Peyer's patch (tissue), 4 donors: ENCODE measurements at regions not wholly inside any gene's neighbourhood (a gene's known extent, or its start where the extent isn't known, plus 50 kb on each side); places are given as distances from the start of the nearest gene placed in this dataset.

Experiments used
- POLR2A ChIP-seq, 2 donors: fragments of 450-650 bp; IDR thresholded peaks; one replicate each; pipeline ENCODE4 v1.5.1; 2017; ENCODE audit warnings: antibody characterized with exemption in 2 of 2, mild to moderate bottlenecking in 2 of 2, moderate library complexity in 2 of 2
- TF ChIP-seq, protein P1 (sequence below), 6 experiments: fragments of 450-650 bp in 4 of 6; fragments of 200-600 bp in 2 of 6; sonication (generic) in 1 of 6; IDR thresholded peaks; one replicate each; pipeline ENCODE4 v1.5.1; 2017 to 2019; ENCODE audit warnings: antibody characterized with exemption in 6 of 6, mild to moderate bottlenecking in 3 of 6, moderate library complexity in 1 of 6

- TF ChIP-seq, protein P1, sequence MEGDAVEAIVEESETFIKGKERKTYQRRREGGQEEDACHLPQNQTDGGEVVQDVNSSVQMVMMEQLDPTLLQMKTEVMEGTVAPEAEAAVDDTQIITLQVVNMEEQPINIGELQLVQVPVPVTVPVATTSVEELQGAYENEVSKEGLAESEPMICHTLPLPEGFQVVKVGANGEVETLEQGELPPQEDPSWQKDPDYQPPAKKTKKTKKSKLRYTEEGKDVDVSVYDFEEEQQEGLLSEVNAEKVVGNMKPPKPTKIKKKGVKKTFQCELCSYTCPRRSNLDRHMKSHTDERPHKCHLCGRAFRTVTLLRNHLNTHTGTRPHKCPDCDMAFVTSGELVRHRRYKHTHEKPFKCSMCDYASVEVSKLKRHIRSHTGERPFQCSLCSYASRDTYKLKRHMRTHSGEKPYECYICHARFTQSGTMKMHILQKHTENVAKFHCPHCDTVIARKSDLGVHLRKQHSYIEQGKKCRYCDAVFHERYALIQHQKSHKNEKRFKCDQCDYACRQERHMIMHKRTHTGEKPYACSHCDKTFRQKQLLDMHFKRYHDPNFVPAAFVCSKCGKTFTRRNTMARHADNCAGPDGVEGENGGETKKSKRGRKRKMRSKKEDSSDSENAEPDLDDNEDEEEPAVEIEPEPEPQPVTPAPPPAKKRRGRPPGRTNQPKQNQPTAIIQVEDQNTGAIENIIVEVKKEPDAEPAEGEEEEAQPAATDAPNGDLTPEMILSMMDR (IDR thresholded peaks at IDR 0.05), result no peak
- TF ChIP-seq POLR2A (IDR thresholded peaks at IDR 0.05), result no peak
Measured at GRCh38 chr18:1595195-1595594, 690.5 kb downstream of the ADCYAP1 start.
